Keratinocyte (primary cell): ENCODE measurements at regions not wholly inside any gene's neighbourhood (a gene's known extent, or its start where the extent isn't known, plus 50 kb on each side); places are given as distances from the start of the nearest gene placed in this dataset.

Experiments
- EZH2 ChIP-seq: IDR thresholded peaks from one replicate; pipeline ENCODE4 v1.6.1; 2012; ENCODE audit warnings: inconsistent platforms, mild to moderate bottlenecking, low read length, moderate library complexity
- TF ChIP-seq, protein P1 (sequence below), 3 experiments: IDR thresholded peaks in 1 of 3; conservative IDR thresholded peaks in 1 of 3; optimal IDR thresholded peaks in 1 of 3; 2 replicates in 2 of 3; 3 replicates in 1 of 3; pipeline versions ENCODE3 to v1.5.1; 2011; ENCODE audit warnings: low read length in 3 of 3, mild to moderate bottlenecking in 3 of 3, moderate library complexity in 2 of 3, control low read depth in 1 of 3, inconsistent platforms in 1 of 3; ENCODE audit not compliant: insufficient read depth in 2 of 3; ENCODE audit errors: extremely low read depth in 1 of 3

DNA sequence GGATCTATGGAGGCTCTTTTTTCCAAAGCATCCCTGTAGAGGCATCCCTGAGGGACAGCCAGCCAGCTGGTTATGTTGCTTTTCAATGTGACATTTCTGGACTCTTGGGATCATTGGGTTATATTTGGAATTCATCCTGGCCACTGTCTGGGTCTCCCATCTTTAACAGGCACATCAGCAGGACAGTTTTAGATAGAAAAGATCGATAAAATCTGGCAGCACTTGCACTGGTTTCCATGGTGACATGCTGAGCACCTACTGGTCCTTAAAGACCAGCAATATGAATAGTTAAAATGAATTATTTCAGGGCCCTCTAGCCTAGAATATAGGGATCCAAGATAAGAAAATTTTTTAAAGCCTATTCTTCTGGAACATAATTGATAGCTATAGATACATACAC is 151.6 kb downstream of the KDR start:
- TF ChIP-seq, protein P1, sequence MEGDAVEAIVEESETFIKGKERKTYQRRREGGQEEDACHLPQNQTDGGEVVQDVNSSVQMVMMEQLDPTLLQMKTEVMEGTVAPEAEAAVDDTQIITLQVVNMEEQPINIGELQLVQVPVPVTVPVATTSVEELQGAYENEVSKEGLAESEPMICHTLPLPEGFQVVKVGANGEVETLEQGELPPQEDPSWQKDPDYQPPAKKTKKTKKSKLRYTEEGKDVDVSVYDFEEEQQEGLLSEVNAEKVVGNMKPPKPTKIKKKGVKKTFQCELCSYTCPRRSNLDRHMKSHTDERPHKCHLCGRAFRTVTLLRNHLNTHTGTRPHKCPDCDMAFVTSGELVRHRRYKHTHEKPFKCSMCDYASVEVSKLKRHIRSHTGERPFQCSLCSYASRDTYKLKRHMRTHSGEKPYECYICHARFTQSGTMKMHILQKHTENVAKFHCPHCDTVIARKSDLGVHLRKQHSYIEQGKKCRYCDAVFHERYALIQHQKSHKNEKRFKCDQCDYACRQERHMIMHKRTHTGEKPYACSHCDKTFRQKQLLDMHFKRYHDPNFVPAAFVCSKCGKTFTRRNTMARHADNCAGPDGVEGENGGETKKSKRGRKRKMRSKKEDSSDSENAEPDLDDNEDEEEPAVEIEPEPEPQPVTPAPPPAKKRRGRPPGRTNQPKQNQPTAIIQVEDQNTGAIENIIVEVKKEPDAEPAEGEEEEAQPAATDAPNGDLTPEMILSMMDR (optimal IDR thresholded peaks at IDR 0.05 in 1 of 3, IDR thresholded peaks at IDR 0.05 in 1 of 3, conservative IDR thresholded peaks at IDR 0.05 in 1 of 3; ENCODE audit: extremely low read depth in 1 of 3, insufficient read depth in 2 of 3, low read length in 3 of 3), result no peak
- TF ChIP-seq EZH2, result no peak
